ENCODE measurements at regions not wholly inside any gene's neighbourhood (a gene's known extent, or its start where the extent isn't known, plus 50 kb on each side); places are given as distances from the start of the nearest gene placed in this dataset.

DNA sequence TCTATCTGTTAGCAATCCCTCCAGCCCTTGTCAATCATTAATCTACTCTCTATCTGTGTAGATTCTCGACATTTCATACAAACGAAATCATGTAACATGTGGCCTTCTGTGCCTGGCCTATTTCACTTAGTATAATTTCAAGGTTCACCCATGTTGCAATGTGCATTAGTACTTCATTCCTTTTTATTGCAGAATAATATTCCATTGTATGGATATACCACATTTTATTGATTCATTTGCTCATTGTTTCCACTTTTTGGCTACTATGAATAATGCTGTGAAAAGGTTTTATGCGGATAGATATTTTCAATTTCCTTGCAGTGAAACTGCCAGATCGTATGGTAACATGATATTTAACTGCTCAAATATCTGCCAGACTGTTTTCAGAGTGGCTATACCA, 100.1 kb downstream of the MIAT start:
- Histone ChIP-seq H3K4me2 (ENCODE audit: low read length) (no peak overlapping the region), H3K9me3 (ENCODE audit: low read length) (peaks cover 8% of the 10 kb centered on the region), H3K4me1 (ENCODE audit: insufficient read depth, low read length, severe bottlenecking) (no peaks in the 10 kb centered on the region), H3K9me2 (ENCODE audit: low read depth, low read length) (no peaks in the 10 kb centered on the region), H4K20me1 (ENCODE audit: insufficient read depth, low read length) (no peaks in the 10 kb centered on the region), H3K27ac (ENCODE audit: low read depth, low read length, poor library complexity, severe bottlenecking) (no peak overlapping the region), H3K36me3 (ENCODE audit: insufficient read depth, low read length) (no peaks in the 10 kb centered on the region; the same call in 1 of the 2 replicates), H2AFZ (ENCODE audit: low read length) (no peak overlapping the region), H3F3A (ENCODE audit: insufficient read depth, low read length) (no peaks in the 10 kb centered on the region), H3K27me3 (ENCODE audit: insufficient read depth, low read length) (no peaks in the 10 kb centered on the region), H3K79me2 (ENCODE audit: insufficient read depth, low read length) (no peaks in the 10 kb centered on the region), H3K4me3 (ENCODE audit: low read depth, low read length, poor library complexity, severe bottlenecking) (no peak overlapping the region), H3K9ac (ENCODE audit: low read length) (no peak overlapping the region)
- no peak for TF ChIP-seq EZH2 (IDR thresholded peaks at IDR 0.05; ENCODE audit: borderline replicate concordance, low read length)
- TF ChIP-seq, protein P1, sequence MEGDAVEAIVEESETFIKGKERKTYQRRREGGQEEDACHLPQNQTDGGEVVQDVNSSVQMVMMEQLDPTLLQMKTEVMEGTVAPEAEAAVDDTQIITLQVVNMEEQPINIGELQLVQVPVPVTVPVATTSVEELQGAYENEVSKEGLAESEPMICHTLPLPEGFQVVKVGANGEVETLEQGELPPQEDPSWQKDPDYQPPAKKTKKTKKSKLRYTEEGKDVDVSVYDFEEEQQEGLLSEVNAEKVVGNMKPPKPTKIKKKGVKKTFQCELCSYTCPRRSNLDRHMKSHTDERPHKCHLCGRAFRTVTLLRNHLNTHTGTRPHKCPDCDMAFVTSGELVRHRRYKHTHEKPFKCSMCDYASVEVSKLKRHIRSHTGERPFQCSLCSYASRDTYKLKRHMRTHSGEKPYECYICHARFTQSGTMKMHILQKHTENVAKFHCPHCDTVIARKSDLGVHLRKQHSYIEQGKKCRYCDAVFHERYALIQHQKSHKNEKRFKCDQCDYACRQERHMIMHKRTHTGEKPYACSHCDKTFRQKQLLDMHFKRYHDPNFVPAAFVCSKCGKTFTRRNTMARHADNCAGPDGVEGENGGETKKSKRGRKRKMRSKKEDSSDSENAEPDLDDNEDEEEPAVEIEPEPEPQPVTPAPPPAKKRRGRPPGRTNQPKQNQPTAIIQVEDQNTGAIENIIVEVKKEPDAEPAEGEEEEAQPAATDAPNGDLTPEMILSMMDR (IDR thresholded peaks at IDR 0.05; ENCODE audit: low read length) = no peak

DNA sequence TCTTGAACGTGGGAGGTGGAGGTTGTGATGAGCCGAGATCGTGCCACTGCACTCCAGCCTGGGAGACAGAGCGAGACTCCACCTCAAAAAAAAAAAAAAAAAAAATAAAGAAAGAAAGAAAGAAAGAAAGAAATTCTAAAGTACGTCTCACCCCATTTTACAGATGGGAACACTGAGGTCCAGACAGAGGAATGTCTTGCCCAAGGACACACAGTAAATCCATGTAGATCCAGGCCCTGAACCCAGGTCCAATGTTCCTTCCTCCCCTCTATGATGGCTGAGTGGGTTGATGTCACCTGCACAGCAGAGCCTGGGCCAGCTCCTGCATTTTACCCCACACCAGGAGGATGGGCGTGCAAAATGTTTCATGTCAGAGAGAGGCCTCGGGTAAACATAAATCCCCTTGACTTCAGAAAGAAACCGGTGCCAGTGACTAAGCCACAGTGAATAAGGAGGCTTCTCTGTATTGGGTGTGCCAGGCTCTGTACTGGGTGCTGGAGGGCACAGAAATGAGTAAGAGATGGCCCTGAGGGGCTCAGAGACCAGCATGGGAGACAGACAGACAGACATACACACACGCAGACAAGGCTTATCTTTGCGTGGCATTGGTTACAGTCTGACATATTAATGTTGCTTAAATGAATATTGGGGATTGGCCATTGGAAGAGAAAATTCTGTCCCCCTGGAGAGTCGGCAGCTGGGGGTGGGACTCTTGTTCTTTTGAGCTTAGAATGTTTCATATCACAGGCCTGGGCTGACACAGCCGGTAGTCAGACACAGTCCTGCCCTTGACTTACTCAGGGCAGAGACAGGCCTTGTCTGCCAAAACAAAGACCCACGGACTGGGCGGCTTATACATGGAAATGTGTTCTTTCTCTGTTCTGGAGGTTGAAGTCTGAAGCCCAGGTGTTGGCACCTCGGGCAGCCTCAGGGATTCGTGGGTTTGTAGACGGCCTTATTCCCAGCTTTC, 105.4 kb downstream of the MIAT start:
- Histone ChIP-seq H2AFZ (ENCODE audit: low read length) (no peak overlapping the region), H3K9me3 (ENCODE audit: low read length) (peaks cover under 1% of the 10 kb centered on the region), H3K4me3 (ENCODE audit: low read depth, low read length, poor library complexity, severe bottlenecking) (no peak overlapping the region), H3K27me3 (ENCODE audit: insufficient read depth, low read length) (no peaks in the 10 kb centered on the region), H3K9ac (ENCODE audit: low read length) (no peak overlapping the region), H3K27ac (ENCODE audit: low read depth, low read length, poor library complexity, severe bottlenecking) (no peak overlapping the region), H3K9me2 (ENCODE audit: low read depth, low read length) (no peaks in the 10 kb centered on the region), H4K20me1 (ENCODE audit: insufficient read depth, low read length) (no peaks in the 10 kb centered on the region), H3K36me3 (ENCODE audit: insufficient read depth, low read length) (no peaks in the 10 kb centered on the region), H3K4me1 (ENCODE audit: insufficient read depth, low read length, severe bottlenecking) (no peaks in the 10 kb centered on the region), H3K4me2 (ENCODE audit: low read length) (no peak overlapping the region), H3F3A (ENCODE audit: insufficient read depth, low read length) (no peaks in the 10 kb centered on the region), H3K79me2 (ENCODE audit: insufficient read depth, low read length) (no peaks in the 10 kb centered on the region)
- no peak for TF ChIP-seq EZH2 (IDR thresholded peaks at IDR 0.05; ENCODE audit: borderline replicate concordance, low read length)
- TF ChIP-seq, protein P1 (IDR thresholded peaks at IDR 0.05; ENCODE audit: low read length) = no peak

DNA sequence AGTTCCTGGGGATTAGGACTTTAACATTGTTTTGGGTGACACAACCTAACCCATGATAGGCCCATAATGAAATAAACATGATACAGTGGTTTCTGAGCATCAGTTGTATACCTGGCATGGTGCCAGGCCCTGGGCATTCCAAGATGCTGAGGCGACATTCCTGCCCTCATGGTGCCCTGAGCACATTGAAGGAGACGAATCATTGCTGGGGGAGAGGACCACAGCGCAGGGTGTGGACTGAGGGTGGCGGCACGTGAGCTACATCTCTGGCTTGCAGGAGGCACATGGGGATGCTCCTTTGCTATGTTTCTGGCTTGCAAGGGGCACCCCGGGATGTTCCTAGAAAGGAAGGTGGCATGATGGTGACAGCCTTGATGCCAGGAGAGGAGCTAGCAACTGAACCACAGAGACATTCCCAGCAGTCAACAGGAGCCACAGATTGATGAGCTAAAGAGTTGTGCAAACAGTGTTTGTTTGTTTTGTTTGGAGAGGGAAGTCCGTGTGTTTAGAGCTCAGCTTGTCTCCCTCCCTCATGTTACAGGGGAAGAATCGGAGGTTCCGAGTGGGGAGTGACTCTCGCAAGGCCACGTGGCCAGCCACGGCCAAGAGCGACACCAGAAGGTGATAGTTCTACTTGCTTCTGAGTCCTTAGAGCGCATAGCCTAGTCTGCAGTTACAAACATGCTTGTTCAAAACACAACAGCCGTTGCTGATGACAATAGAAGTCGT, 106.4 kb downstream of the MIAT start:
- Histone ChIP-seq H3F3A (ENCODE audit: insufficient read depth, low read length) (no peaks in the 10 kb centered on the region), H3K36me3 (ENCODE audit: insufficient read depth, low read length) (no peaks in the 10 kb centered on the region), H3K4me2 (ENCODE audit: low read length) (no peak overlapping the region), H4K20me1 (ENCODE audit: insufficient read depth, low read length) (no peaks in the 10 kb centered on the region), H2AFZ (ENCODE audit: low read length) (no peak overlapping the region), H3K27ac (ENCODE audit: low read depth, low read length, poor library complexity, severe bottlenecking) (no peak overlapping the region), H3K4me3 (ENCODE audit: low read depth, low read length, poor library complexity, severe bottlenecking) (no peak overlapping the region), H3K9me2 (ENCODE audit: low read depth, low read length) (no peaks in the 10 kb centered on the region), H3K9me3 (ENCODE audit: low read length) (no peaks in the 10 kb centered on the region), H3K79me2 (ENCODE audit: insufficient read depth, low read length) (no peaks in the 10 kb centered on the region), H3K9ac (ENCODE audit: low read length) (no peak overlapping the region), H3K4me1 (ENCODE audit: insufficient read depth, low read length, severe bottlenecking) (no peaks in the 10 kb centered on the region), H3K27me3 (ENCODE audit: insufficient read depth, low read length) (no peaks in the 10 kb centered on the region)
- no peak for TF ChIP-seq EZH2 (IDR thresholded peaks at IDR 0.05; ENCODE audit: borderline replicate concordance, low read length)
- TF ChIP-seq, protein P1 (IDR thresholded peaks at IDR 0.05; ENCODE audit: low read length) = no peak

Measured in OCI-LY1 (cell line).